MM.1S (cell line): ENCODE measurements at regions not wholly inside any gene's neighbourhood (a gene's known extent, or its start where the extent isn't known, plus 50 kb on each side); places are given as distances from the start of the nearest gene placed in this dataset.

Experiments used
- EZH2 ChIP-seq: fragments of 300-600 bp; sonication (generic); optimal IDR thresholded peaks from 2 replicates; pipeline ENCODE3; 2017; ENCODE audit warnings: low read depth, mild to moderate bottlenecking, antibody characterized with exemption, low read length, mixed read lengths
- EZH2phosphoT487 ChIP-seq: fragments of 300-600 bp; sonication (generic); IDR thresholded peaks from 2 replicates; pipeline ENCODE4 v1.6.1; 2018; ENCODE audit warnings: antibody characterized with exemption, low read length
- TF ChIP-seq, protein P1 (sequence below): fragments of 300-600 bp; sonication (generic); IDR thresholded peaks from 2 replicates; pipeline ENCODE4 v1.5.1; 2016; ENCODE audit warnings: antibody characterized with exemption, low read length, mixed read lengths

GRCh38 chr13:55298201-55298600 is 1842.5 kb upstream of the PRR20A start:
- TF ChIP-seq, protein P1, sequence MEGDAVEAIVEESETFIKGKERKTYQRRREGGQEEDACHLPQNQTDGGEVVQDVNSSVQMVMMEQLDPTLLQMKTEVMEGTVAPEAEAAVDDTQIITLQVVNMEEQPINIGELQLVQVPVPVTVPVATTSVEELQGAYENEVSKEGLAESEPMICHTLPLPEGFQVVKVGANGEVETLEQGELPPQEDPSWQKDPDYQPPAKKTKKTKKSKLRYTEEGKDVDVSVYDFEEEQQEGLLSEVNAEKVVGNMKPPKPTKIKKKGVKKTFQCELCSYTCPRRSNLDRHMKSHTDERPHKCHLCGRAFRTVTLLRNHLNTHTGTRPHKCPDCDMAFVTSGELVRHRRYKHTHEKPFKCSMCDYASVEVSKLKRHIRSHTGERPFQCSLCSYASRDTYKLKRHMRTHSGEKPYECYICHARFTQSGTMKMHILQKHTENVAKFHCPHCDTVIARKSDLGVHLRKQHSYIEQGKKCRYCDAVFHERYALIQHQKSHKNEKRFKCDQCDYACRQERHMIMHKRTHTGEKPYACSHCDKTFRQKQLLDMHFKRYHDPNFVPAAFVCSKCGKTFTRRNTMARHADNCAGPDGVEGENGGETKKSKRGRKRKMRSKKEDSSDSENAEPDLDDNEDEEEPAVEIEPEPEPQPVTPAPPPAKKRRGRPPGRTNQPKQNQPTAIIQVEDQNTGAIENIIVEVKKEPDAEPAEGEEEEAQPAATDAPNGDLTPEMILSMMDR: no peak
- TF ChIP-seq EZH2 (no peak), EZH2phosphoT487 (no peak)
